Medulla oblongata (tissue), 1 donor: ENCODE measurements at regions not wholly inside any gene's neighbourhood (a gene's known extent, or its start where the extent isn't known, plus 50 kb on each side); places are given as distances from the start of the nearest gene placed in this dataset.
"Not testable (repeated sequence)": the region's sequence is repeated elsewhere in the genome, so short reads cannot be mapped to it uniquely, and the experiment has no call there.

Source experiments
- DNase-seq: peaks from one replicate; pipeline ENCODE4 v3.0.0-alpha.2; 2015; ENCODE audit errors: extremely low spot score

DNA sequence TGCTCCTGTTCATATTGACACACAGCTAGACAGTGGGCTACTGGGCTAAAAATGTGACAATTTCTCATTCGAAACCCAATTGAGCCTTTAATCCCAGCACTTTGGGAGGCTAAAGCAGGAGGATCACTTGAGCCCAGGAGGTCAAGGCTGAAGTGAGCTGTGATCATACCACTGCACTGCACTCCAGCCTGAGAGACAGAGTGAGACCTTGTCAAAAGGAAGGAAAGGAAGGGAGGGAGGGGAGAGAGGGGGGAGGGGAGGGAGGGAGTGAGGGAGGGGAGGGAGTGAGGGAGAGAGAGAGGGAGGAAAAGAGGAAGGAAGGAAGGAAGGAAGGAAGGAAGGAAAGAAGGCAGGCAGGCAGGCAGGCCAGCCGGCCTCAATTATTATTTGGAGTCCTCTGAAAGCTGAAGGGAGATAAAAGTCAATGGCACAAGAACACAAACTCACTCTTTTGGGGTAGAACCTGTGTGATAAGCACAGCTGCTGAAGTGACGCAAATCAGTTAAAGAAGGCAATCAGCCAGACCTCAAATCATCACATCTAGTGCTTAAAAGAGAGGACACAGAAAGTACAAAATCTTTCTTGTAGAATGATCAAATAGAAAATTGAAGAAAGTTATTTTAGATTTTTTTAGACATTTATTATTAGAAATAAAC lies 98.1 kb downstream of the CCDC71L start:
- DNase-seq: no peak

DNA sequence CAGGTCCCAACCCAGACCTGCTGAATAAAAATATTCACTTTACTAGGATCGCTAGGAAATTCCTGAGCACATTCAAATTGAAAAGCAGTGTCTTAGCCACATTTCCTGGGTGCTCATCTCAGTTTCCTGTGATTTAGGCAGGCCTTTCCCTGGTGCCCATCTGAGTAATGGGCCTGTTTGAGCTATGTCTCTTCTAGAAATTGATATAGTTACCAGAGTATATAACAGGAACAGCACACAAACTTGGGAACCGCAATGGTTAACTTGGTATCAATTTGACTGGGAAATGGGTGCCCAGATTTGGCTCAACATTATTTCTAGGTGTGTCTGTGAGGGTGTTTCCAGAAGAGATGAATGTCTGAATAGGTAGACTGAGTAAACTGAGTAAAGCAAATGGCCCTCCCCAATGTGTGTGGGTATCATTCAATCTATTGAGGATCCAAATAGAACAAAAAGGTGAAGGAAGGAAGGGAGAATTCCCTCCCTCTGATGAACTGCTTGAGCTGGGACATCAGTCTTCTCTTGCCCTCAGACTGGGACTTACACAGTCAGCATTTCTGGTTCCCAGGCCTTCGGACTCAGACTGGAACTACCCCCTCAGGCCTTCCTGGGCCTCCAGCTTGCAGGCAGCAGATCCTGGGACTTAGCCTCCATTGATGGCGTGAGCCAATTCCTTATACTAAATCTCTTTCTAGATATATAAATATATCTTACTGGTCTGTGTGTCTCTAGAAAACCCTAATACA lies 99.1 kb downstream of the CCDC71L start:
- no peak for DNase-seq

DNA sequence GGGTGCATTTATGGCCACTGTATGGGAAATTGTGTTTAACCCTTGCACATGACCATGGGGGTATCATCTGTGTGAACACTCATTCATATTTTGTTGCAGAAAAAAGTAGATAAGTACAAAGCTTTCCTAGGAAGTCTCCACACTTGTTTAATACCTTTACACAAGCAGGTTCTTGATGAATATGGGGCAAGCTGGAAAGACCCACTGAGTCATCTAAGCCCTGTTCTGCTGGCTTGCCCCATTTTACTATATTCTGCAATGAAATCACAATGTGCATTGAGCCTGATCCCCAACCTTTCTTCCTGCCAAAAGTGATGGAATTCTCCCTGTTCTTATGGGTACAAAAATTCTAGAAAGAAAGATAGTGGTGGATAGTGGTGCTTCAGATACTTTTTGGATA lies 99.8 kb downstream of the CCDC71L start:
- DNase-seq: no peak

DNA sequence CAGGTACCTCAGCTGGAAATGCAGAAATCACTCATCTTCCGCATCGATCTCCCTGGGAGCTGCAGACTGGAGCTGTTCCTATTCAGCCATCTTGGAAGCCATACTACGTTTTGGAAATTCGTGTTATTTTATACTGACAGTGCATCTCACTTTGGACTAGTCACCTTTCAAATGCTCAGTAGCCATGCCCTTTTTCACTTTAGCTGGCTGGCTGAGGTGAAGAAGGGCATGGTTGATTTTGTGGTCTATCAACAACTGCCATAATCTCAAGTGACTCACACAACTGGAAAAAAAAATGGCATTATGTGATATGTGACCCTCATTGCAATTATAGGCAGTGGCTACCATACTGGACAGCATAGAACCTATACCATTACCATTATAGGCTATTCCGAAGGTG lies 100.5 kb downstream of the CCDC71L start:
- DNase-seq: no peak

DNA sequence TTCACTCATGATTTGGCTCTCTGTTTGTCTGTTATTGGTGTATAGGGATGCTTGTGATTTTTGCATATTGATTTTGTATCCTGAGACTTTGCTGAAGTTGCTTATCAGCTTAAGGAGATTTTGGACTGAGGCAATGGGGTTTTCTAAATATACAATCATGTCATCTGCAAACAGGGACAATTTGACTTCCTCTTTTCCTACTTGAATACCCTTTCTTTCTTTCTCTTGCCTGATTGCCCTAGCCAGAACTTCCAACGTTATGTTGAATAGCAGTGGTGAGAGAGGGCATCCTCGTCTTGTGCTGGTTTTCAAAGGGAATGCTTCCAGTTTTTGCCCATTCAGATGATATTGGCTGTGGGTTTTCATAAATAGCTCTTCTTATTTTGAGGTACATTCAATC lies 104.7 kb downstream of the CCDC71L start:
- DNase-seq: not testable (repeated sequence)

DNA sequence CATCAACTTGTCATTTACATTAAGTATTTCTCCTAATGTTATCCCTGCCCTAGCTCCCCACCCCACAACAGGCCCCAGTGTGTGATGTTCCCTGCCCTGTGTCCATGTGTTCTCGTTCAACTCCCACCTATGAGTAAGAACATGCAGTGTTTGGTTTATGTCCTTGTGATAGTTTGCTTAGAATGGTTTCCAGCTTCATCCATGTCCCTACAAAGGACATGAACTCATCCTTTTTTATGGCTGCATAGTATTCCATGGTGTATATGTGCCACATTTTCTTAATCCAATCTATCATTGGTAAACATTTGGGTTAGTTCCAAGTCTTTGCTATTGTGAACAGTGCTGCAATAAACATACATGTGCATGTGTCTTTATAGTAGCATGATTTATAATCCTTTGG lies 106.3 kb downstream of the CCDC71L start:
- DNase-seq: not testable (repeated sequence)

DNA sequence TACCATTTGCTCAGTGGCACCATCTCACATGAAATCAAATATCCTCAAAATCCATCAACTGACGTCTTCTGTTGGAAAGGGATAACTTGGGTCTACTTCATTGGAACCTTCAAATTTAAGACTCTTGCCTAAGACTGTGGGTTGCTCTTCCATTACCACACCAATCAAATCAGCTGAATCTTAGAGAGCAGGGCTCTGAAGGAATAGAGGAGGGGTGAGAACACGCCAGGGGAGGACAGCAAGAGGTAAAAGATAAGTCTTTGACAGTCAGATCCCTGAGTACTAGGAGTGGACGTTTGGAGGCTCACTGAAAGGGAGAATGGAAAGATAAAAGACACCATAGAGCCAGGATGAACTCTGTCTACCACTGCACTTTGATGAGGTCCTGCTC lies 107.5 kb downstream of the CCDC71L start:
- DNase-seq: no peak

DNA sequence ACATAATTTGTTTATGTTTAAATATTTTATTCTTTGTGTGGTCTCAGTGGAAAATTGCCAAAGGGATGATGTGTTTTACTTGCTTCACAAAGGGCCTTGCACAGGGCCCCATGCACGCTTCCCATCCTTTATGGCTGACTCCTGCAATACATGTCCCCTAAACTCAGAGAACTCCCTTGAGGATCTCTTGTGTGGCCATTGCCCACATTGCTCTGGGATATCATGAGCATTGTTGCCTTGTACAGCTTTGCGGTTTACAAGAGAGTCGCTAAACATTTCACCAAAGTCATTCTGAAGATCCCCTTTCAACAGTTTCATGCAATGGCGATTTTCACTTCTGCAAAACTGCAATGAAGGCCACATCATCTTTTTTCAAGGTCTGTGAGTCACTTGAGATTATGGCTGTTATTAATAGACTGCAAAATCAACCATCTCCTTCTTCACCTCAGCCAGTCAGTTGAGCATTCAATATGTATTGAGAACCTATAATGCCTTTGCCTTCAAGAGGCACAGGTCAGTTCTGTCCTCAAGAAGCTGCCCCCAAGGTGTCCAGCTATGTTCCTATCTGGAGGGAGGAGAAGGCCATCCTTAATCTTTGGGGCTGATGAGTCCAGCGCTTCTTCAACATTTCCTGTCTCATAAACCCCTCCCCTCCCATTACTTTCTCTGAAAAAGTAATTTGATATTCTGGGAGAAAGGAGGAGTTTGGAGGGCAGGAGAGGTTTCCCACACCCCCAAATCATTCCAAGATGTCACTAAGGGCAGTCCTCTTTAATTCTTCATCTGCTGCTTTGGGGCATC lies 108.1 kb downstream of the CCDC71L start:
- DNase-seq: peak; percentile 84

DNA sequence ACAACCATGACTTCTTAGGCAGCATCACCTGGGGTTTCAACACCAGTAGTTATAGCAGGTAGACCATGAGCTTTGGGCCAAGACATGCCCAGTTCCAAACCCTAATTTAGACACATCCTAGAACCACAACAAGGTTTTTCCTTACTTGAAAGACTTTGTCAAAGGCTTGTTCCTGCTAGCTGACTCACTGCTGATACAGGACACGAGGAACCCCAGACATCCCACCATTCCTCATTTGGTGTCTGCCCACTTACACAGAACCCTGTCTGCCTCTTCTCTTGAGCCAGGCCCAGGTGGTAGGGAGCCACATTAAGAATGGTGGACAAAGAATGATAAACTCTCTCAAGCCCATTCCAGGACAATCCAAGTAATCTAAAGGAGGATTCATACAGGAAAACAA lies 109.0 kb downstream of the CCDC71L start:
- DNase-seq: no peak

DNA sequence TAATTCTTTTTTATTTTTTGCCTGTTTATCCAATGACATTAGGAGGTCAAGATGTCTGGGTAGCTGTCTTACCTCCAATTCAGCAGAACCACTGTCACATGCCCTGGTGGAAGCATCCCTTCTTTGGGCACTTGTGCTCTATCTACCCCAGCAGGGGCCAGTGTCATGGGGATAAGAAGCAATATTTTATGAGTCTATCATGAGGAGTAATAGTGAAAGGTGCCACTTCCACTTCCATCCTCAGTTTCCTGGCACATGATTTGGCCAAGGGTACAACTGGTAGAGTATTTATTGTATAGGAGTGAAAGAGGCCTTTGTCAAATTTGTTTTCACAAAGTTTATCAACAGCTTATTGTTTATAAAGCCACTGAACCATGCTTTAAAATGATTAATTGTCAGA lies 112.5 kb downstream of the CCDC71L start:
- DNase-seq: no peak

DNA sequence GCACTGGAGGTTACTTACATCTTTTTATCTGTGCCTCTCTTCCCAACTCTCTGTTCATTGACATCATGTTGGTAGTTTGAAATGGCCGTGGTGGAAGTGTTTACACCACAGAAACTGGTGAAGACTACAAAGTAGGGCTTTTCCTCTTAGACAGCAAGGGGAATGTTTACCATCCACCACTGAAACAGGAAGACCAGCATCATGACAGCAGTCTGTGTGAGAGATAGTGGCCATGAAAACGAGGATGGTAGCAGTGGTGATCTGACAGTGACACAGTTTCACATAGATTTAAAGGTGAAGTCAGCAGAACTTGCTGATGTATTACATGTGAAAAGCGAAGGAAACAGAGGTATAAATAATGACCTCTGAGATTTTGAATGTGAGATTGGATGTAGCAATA lies 115.7 kb downstream of the CCDC71L start:
- no peak for DNase-seq

DNA sequence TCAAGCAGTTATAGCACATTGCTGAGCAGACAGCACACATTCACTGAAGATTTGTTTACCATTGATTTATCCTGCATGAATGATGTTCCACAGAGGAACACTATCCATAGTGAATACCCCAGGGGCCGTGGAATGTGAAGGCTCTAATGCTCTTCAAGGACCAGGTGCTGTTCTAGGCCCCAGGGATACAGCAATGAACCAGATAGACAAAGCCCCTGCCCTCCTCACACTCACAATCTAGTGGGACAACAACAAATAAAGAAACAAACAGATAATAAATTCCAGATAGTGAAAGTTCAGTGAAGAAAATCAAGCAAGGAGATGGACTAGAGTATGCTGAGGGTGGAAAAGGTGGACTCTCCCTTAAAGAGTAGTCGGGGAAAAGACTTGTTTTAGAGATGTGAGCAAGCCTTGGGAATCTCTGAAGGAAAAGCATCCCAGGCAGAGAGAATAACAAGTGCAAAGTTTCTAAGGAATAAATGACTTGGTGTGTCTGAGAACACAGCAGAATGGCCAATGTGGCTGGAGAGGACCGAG lies 117.7 kb downstream of the CCDC71L start:
- DNase-seq: no peak

DNA sequence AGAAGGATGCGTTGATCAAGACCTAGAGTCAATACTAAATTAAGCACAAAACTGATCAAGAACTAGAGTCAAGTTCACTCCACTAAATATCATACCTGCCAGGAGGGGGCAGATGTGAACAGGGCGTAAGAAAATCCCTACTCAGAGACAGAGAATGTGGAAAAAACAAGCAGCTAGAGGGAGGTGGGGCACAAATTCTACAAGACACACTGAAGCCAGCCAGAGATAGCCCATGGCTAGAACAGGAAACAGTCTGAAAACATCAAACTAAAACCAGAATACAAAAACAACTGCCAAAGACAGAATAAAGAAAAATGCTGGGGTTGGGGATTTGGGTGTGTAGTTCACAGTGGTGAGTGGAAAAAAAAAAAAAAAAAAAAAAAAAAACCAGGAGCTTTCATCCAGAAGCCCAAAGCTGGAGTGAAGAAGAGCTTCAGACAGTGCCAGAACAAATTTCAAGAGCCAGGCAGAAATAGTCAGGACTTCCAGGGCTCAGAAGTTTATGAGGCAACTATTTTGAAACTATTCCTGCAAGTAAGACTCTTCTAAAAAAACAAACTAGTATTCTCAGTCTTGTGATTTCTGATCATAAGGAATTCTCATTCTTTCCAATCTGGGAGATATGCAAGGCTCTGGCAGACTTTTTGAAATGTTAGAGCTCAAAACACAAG lies 118.3 kb downstream of the CCDC71L start:
- peak; percentile 56 for DNase-seq

DNA sequence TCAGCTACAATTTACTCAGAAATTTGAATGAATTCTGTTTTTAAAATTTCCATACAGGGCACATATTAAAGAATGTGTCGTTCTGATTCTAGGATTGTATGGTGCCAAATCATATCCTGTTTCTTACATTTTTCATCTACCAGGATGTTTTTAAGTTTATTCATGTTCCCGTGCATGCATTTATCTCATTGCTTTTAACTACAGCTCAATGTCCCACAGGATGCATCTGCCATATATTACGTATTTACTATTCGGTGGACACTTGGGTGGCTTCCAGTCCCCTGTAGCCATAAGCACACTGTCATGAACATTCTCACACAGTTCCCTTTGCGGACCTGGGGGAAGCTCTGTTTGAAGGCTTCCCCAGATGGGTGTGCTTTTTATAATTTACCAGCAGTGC lies 122.3 kb downstream of the CCDC71L start:
- DNase-seq: no peak

DNA sequence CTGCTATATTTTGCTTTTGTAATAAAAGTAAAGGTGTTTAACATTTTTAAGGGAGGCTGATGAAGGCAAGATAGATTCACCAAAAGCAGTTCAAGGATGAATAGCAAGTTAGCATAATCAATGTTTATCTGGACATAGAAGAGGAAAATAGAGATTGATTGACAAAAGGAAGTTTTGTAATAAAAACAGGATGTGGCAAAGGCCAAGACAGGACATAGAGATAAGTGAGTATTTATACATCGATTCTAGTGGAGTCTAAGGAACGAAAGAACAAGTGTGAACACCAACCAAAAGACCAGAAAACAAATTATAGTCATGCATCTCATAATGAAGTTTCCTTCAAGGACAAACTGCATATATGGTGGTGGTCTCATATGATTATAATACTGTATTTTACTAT lies 123.8 kb downstream of the CCDC71L start:
- DNase-seq: no peak

DNA sequence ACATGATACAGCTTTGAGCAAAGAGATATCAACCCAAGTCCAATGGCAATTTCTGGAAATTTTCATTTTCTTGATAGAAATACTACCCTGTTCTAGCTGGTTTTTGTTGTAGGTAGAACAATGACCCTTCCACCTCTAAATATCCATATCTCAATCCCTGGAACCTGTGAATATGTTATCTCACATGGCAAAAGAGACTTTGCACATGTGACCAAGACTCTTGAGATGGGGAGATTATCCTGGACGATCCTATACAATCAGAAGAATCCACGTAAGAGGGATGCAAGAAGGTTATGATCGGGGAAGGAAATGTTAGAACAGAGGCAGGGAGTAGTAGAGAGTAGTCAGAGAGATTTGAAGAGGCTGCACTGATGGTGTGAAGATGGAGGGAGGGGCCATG lies 124.9 kb downstream of the CCDC71L start:
- DNase-seq: no peak

DNA sequence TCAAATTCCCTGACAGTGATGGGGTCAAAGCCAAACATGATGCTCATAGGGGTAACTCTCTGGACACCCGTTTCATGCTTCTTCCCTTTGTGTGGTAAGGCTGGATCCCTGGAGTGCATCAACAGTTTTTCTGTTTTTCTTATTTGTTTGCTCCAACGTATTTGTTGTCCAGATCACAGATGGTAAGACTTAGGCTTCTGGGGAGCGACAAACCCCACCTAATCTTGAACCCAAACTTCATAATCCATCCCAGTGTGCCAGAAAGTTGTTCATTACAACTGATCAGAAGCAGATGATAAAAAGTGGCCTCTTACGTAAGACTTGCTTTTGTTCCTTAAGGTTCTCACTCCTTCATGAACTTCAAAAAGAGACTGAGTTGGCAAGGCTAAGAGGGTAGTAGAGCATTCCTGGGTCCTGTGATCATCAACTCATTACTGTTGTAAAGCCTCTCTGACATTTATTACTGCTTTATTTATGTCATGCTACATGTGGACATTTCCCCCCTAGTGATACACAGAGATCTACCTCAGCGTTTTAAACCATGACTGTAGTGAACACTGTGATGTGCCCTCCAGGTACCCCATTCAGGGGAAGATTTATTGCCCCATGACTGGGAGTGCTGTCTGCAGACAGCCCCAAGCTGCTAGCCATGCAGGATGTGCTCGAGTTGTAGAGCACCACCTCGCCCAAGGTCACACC lies 125.6 kb downstream of the CCDC71L start:
- no peak for DNase-seq

DNA sequence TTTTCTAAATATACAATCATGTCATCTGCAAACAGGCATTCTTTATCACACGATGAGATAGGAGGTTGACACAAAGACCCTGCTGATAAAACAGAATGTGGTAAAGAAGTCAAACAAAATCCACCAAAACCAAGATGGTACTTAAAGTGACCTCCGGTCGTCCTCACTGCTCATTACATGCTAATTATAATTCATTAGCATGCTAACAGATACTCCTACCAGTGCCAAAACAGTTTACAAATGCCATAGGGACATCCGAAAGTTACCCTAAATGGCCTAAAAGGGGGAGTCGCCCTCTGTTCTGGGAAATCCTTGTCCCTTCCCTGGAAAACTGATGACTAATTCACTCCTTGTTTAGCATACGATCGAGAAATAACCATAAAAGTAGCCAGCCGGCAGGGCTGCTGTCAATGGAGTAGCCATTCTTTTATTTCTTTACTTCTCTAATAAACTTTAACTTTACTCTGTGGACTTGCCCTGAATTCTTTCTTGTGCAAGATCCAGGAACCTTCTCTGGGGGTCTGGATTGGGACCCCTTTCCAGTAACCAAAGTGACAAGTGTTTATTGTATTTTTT lies 126.6 kb downstream of the CCDC71L start:
- no peak for DNase-seq

DNA sequence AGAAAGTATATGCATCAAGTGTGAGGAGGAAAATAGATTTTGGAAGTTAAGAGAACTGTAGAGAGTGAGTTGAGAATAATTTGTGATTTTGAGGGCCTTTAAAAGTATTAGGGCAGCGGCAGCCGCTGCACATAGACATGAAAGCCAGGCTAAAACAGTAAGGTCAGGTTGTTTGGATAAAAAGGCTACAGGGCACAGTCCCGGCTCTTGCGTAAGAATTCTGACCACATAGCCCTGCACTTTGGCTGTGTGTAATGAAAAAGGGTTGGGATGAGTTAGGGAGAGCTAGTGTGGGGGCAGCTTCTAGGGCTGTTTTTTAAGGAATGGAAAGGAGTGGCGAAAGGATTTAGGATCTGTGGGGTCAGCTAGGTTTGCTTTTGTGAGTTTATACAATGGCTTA lies 130.8 kb downstream of the CCDC71L start:
- DNase-seq: not testable (repeated sequence)

DNA sequence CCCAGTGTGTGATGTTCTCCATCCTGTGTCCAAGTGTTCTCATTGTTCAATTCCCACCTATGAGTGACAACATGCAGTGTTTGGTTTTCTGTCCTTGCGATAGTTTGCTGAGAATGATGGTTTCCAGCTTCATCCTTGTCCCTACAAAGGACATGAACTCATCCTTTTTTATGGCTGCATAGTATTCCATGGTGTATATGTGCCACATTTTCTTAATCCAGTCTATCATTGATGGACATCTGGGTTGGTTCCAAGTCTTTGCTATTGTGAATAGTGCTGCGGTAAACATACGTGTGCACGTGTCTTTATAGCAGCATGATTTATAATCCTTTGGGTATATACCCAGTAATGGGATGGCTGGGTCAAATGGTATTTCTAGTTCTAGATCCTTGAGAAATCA lies 134.3 kb downstream of the CCDC71L start:
- DNase-seq: not testable (repeated sequence)

DNA sequence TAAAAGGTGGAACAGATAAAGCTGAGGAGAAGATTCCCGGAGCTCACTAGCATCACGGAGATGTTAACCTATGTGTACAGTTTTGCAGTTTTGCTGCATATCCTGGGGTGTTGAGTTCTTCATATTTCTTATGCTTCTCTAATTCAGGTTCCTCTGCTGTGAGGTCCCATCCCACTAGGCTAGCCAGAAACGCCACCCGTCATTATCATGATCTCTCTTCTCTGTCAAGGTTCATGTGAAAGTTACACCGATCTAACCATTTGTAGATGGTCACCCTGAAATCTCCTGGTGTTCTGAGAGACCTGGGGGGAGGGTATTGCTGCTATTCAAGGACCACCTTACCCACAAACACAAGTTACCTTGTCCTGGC lies 136.3 kb downstream of the CCDC71L start:
- no peak for DNase-seq
